SK-N-SH treated with all-trans-retinoic acid at 6 μM for 48 hours (cell line): ENCODE measurements at regions not wholly inside any gene's neighbourhood (a gene's known extent, or its start where the extent isn't known, plus 50 kb on each side); places are given as distances from the start of the nearest gene placed in this dataset.

Experiments
- CREB5 ChIP-seq: fragments of 250-450 bp; sonication (Bioruptor Pico); IDR thresholded peaks from 2 replicates; pipeline ENCODE4 v1.5.1; 2020; ENCODE audit warnings: low read depth, mild to moderate bottlenecking, moderate library complexity
- OSR1 ChIP-seq: fragments of 250-450 bp; sonication (Bioruptor Pico); IDR thresholded peaks from 2 replicates; pipeline ENCODE4 v1.8.0; 2022; ENCODE audit warnings: moderate library complexity, mild to moderate bottlenecking, inconsistent platforms
- ZFP3 ChIP-seq: fragments of 250-450 bp; sonication (Bioruptor Pico); IDR thresholded peaks from 2 replicates; pipeline ENCODE4 v1.5.0; 2020; ENCODE audit warnings: mild to moderate bottlenecking, moderate library complexity
- TF ChIP-seq, protein P1 (sequence below): fragments of 250-450 bp; sonication (Bioruptor Pico); IDR thresholded peaks from 2 replicates; pipeline ENCODE4 v1.8.0; 2021; ENCODE audit warnings: low read depth, mild to moderate bottlenecking, moderate library complexity, borderline replicate concordance

- TF ChIP-seq OSR1 (no peak), ZFP3 (CRISPR knock-in tag) (no peak), CREB5 (CRISPR knock-in tag) (no peak)
- TF ChIP-seq, protein P1, sequence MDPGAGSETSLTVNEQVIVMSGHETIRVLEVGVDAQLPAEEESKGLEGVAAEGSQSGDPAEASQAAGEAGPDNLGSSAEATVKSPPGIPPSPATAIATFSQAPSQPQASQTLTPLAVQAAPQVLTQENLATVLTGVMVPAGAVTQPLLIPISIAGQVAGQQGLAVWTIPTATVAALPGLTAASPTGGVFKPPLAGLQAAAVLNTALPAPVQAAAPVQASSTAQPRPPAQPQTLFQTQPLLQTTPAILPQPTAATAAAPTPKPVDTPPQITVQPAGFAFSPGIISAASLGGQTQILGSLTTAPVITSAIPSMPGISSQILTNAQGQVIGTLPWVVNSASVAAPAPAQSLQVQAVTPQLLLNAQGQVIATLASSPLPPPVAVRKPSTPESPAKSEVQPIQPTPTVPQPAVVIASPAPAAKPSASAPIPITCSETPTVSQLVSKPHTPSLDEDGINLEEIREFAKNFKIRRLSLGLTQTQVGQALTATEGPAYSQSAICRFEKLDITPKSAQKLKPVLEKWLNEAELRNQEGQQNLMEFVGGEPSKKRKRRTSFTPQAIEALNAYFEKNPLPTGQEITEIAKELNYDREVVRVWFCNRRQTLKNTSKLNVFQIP (CRISPR knock-in tag): no peak
Observed at GRCh38 chr2:62277688-62278087, 81.8 kb downstream of the B3GNT2 start.
